ENCODE measurements at regions not wholly inside any gene's neighbourhood (a gene's known extent, or its start where the extent isn't known, plus 50 kb on each side); places are given as distances from the start of the nearest gene placed in this dataset.

GRCh38 chr10:108454224-108454623, 1289.7 kb upstream of the SORCS1 start:
- no peaks in the 10 kb centered on the region for H3K27me3 Mint-ChIP-seq
- H3K4me1 Mint-ChIP-seq (ENCODE audit: low read depth), result no peaks in the 10 kb centered on the region
- H3K9me3 Mint-ChIP-seq (ENCODE audit: low read depth), result peaks cover 18% of the 10 kb centered on the region
- H3K36me3 Mint-ChIP-seq, result no peaks in the 10 kb centered on the region
- no peak overlapping the region for H3K4me3 Mint-ChIP-seq
- H3K27ac Mint-ChIP-seq, result no peak overlapping the region

- no peaks in the 10 kb centered on the region for H3K27me3 Mint-ChIP-seq
These were observed 1288.7 kb upstream of the SORCS1 start for GRCh38 chr10:108453166-108453565.

GRCh38 chr10:108452533-108452932, 1288.0 kb upstream of the SORCS1 start:
- H3K4me1 Mint-ChIP-seq (ENCODE audit: low read depth), result no peaks in the 10 kb centered on the region
- H3K36me3 Mint-ChIP-seq, result no peaks in the 10 kb centered on the region
- no peak overlapping the region for H3K4me3 Mint-ChIP-seq
- no peaks in the 10 kb centered on the region for H3K27me3 Mint-ChIP-seq
- peaks cover 12% of the 10 kb centered on the region for H3K9me3 Mint-ChIP-seq (ENCODE audit: low read depth)
- no peak overlapping the region for H3K27ac Mint-ChIP-seq

More at GRCh38 chr10:108453166-108453565, 1288.7 kb upstream of the SORCS1 start:
- H3K4me3 Mint-ChIP-seq, result no peak overlapping the region
- no peaks in the 10 kb centered on the region for H3K36me3 Mint-ChIP-seq
- no peaks in the 10 kb centered on the region for H3K4me1 Mint-ChIP-seq (ENCODE audit: low read depth)
- peaks cover 12% of the 10 kb centered on the region for H3K9me3 Mint-ChIP-seq (ENCODE audit: low read depth)
- no peak overlapping the region for H3K27ac Mint-ChIP-seq

- H3K27ac Mint-ChIP-seq, result no peak overlapping the region
- H3K27me3 Mint-ChIP-seq, result no peaks in the 10 kb centered on the region
- no peaks in the 10 kb centered on the region for H3K36me3 Mint-ChIP-seq
- H3K4me1 Mint-ChIP-seq (ENCODE audit: low read depth), result no peaks in the 10 kb centered on the region
- H3K4me3 Mint-ChIP-seq, result no peak overlapping the region
- peaks cover 7% of the 10 kb centered on the region for H3K9me3 Mint-ChIP-seq (ENCODE audit: low read depth)
These were observed 1285.8 kb upstream of the SORCS1 start for GRCh38 chr10:108450280-108450679.

GRCh38 chr10:108445746-108446145, 1281.2 kb upstream of the SORCS1 start:
- no peaks in the 10 kb centered on the region for H3K4me1 Mint-ChIP-seq (ENCODE audit: low read depth)
- no peaks in the 10 kb centered on the region for H3K36me3 Mint-ChIP-seq
- no peaks in the 10 kb centered on the region for H3K27me3 Mint-ChIP-seq
- H3K9me3 Mint-ChIP-seq (ENCODE audit: low read depth), result no peaks in the 10 kb centered on the region
- H3K4me3 Mint-ChIP-seq, result no peak overlapping the region
- no peak overlapping the region for H3K27ac Mint-ChIP-seq

- H3K4me3 Mint-ChIP-seq, result no peak overlapping the region
- no peaks in the 10 kb centered on the region for H3K27me3 Mint-ChIP-seq
- H3K27ac Mint-ChIP-seq, result no peak overlapping the region
- H3K36me3 Mint-ChIP-seq, result no peaks in the 10 kb centered on the region
- no peaks in the 10 kb centered on the region for H3K4me1 Mint-ChIP-seq (ENCODE audit: low read depth)
- H3K9me3 Mint-ChIP-seq (ENCODE audit: low read depth), result peaks cover 4% of the 10 kb centered on the region
These were observed 1279.1 kb upstream of the SORCS1 start for GRCh38 chr10:108443636-108444035.

- Mint-ChIP-seq H3K4me3 (no peak overlapping the region), H3K4me1 (ENCODE audit: low read depth) (no peaks in the 10 kb centered on the region), H3K27me3 (no peaks in the 10 kb centered on the region), H3K9me3 (ENCODE audit: low read depth) (peaks cover 4% of the 10 kb centered on the region), H3K27ac (no peak overlapping the region), H3K36me3 (no peaks in the 10 kb centered on the region)
These were observed 1274.9 kb upstream of the SORCS1 start for GRCh38 chr10:108439397-108439796.

- no peaks in the 10 kb centered on the region for H3K4me1 Mint-ChIP-seq (ENCODE audit: low read depth)
- H3K36me3 Mint-ChIP-seq, result no peaks in the 10 kb centered on the region
- H3K4me3 Mint-ChIP-seq, result no peak overlapping the region
- no peaks in the 10 kb centered on the region for H3K27me3 Mint-ChIP-seq
- H3K27ac Mint-ChIP-seq, result no peak overlapping the region
- H3K9me3 Mint-ChIP-seq (ENCODE audit: low read depth), result peaks cover 4% of the 10 kb centered on the region
These were observed 1271.6 kb upstream of the SORCS1 start for GRCh38 chr10:108436096-108436495.

GRCh38 chr10:108434559-108435252, 1270.2 kb upstream of the SORCS1 start:
- Mint-ChIP-seq H3K4me1 (ENCODE audit: low read depth) (no peaks in the 10 kb centered on the region), H3K9me3 (ENCODE audit: low read depth) (peaks cover 4% of the 10 kb centered on the region), H3K27me3 (no peaks in the 10 kb centered on the region), H3K36me3 (no peaks in the 10 kb centered on the region), H3K4me3 (no peak overlapping the region), H3K27ac (no peak overlapping the region)

- H3K4me3 Mint-ChIP-seq, result no peak overlapping the region
- H3K9me3 Mint-ChIP-seq (ENCODE audit: low read depth), result no peaks in the 10 kb centered on the region
- no peaks in the 10 kb centered on the region for H3K36me3 Mint-ChIP-seq
- H3K27ac Mint-ChIP-seq, result no peak overlapping the region
- H3K27me3 Mint-ChIP-seq, result no peaks in the 10 kb centered on the region
- no peaks in the 10 kb centered on the region for H3K4me1 Mint-ChIP-seq (ENCODE audit: low read depth)
These were observed 1262.6 kb upstream of the SORCS1 start for GRCh38 chr10:108427146-108427545.

GRCh38 chr10:108425283-108425964, 1260.9 kb upstream of the SORCS1 start:
- Mint-ChIP-seq H3K4me3 (no peak overlapping the region), H3K27ac (no peak overlapping the region), H3K27me3 (no peaks in the 10 kb centered on the region), H3K36me3 (no peaks in the 10 kb centered on the region), H3K4me1 (ENCODE audit: low read depth) (no peaks in the 10 kb centered on the region), H3K9me3 (ENCODE audit: low read depth) (no peaks in the 10 kb centered on the region)

- H3K4me1 Mint-ChIP-seq (ENCODE audit: low read depth), result no peaks in the 10 kb centered on the region
- H3K36me3 Mint-ChIP-seq, result no peaks in the 10 kb centered on the region
- no peaks in the 10 kb centered on the region for H3K9me3 Mint-ChIP-seq (ENCODE audit: low read depth)
- H3K4me3 Mint-ChIP-seq, result no peak overlapping the region
- H3K27me3 Mint-ChIP-seq, result no peaks in the 10 kb centered on the region
- H3K27ac Mint-ChIP-seq, result no peak overlapping the region
These were observed 1260.2 kb upstream of the SORCS1 start for GRCh38 chr10:108424656-108425055.

GRCh38 chr10:108422286-108422685, 1257.8 kb upstream of the SORCS1 start:
- Mint-ChIP-seq H3K4me1 (ENCODE audit: low read depth) (no peaks in the 10 kb centered on the region), H3K4me3 (no peak overlapping the region), H3K27me3 (no peaks in the 10 kb centered on the region), H3K9me3 (ENCODE audit: low read depth) (no peaks in the 10 kb centered on the region), H3K36me3 (no peaks in the 10 kb centered on the region), H3K27ac (no peak overlapping the region)

- H3K4me3 Mint-ChIP-seq, result no peak overlapping the region
These were observed 1256.8 kb upstream of the SORCS1 start for GRCh38 chr10:108421266-108421665.

GRCh38 chr10:108413954-108414353, 1249.4 kb upstream of the SORCS1 start:
- H3K4me3 Mint-ChIP-seq, result no peak overlapping the region
- H3K27ac Mint-ChIP-seq, result no peak overlapping the region
- H3K36me3 Mint-ChIP-seq, result no peaks in the 10 kb centered on the region
- H3K27me3 Mint-ChIP-seq, result no peaks in the 10 kb centered on the region
- peaks cover 3% of the 10 kb centered on the region for H3K9me3 Mint-ChIP-seq (ENCODE audit: low read depth)
- H3K4me1 Mint-ChIP-seq (ENCODE audit: low read depth), result no peaks in the 10 kb centered on the region

More at GRCh38 chr10:108421266-108421665, 1256.8 kb upstream of the SORCS1 start:
- no peaks in the 10 kb centered on the region for H3K36me3 Mint-ChIP-seq
- H3K9me3 Mint-ChIP-seq (ENCODE audit: low read depth), result peaks cover 1% of the 10 kb centered on the region
- no peaks in the 10 kb centered on the region for H3K27me3 Mint-ChIP-seq
- H3K4me1 Mint-ChIP-seq (ENCODE audit: low read depth), result no peaks in the 10 kb centered on the region
- no peak overlapping the region for H3K27ac Mint-ChIP-seq

GRCh38 chr10:108412323-108412722, 1247.8 kb upstream of the SORCS1 start:
- Mint-ChIP-seq H3K4me3 (no peak overlapping the region), H3K4me1 (ENCODE audit: low read depth) (no peaks in the 10 kb centered on the region), H3K27me3 (no peaks in the 10 kb centered on the region), H3K36me3 (no peaks in the 10 kb centered on the region), H3K27ac (no peak overlapping the region), H3K9me3 (ENCODE audit: low read depth) (peaks cover 3% of the 10 kb centered on the region)
